HG03521 (cell line): ENCODE measurements at regions not wholly inside any gene's neighbourhood (a gene's known extent, or its start where the extent isn't known, plus 50 kb on each side); places are given as distances from the start of the nearest gene placed in this dataset.

Source experiments
- ATAC-seq: cut with Tn5 transposase; IDR thresholded peaks from one replicate; pipeline ENCODE4 v1.9.1; 2021; ENCODE audit warnings: mild to moderate bottlenecking, moderate library complexity; ENCODE audit not compliant: unreplicated experiment

DNA sequence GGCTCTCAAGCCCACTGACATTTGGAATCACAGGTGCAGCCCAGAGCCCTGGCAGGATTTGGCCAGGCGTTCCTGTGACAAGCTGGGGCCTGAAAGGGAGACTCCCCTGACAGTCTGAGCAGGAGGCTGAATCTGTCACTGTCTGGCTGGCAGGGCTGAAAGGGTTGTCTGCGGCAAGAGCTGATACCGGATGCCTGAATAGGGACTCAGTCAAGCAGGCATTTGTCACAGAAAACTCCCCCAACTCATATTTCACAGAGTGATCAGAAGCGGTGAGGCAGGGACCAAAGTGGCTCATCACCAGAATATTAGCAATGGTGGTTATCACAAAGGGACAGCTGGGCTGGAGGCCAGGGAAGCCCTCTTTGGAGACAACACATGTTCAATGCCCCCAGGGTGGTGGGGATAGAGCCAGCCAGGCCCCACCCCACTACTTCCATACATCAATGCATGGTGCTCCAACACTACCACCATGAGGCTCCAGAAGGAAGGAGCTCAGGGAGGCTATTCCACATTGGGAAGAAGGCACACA is 295.5 kb downstream of the DTWD2 start:
- ATAC-seq = no peak

DNA sequence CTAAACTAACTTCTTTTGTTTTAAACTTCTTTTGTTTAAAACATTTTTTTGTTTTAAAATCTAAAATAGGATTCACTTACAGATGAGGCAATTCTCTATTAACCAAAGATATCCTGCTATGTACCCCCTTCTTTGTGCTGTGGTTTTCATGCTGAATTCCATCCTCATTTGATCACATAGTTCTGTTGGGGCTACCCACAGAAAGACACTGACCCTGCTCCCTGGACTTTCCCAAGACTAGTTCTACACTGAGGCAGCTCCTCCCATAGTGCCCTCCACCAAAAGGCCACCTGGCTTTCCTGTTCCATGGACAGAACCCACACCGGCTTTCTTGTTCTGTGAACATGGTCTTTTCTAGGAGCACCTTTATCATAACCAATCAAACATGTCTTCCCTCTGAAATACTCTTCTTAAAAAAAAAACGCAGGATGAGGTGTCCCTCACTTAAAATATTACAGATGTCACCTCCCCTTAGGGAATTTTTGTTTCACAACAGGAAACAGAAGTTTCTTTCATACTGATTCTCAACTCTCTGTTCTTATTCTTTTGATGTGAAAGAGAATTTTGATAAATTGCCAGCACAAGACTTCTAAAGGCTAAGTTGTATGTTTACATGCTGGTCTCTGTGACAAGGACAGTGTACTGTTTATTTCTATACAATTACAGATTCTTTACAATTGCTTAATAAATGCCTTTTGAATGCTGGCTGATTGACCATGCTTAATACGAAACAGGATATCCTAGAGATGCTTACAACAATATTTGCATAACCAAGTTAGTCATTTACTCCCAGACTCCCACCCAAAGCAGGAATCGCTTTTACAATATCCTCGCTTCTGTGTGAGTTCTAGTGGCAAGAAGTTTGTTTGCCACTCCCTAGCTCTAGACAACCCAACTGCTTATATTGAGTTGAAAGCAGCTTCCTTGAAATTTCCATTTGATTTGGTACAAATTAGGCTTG is 300.4 kb downstream of the DTWD2 start:
- ATAC-seq = no peak

DNA sequence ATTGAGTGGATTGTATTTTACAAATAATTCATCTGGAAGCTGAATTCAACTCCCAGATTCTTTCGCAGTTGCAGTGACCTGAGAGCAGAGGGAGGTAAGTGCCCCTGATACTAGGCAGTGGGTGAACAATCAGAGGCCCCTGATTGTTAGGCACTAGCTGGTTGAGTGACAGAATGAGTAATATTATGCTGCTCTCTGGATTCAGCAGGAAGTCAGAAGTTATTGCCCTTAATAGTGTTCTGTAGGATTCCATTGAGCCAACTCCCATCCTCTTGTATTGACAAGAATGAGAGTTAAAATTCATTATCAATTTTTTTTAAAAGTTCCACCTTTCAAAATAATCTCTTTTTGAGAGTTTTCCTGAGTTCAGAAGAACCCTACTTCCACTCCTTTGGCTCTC is 301.2 kb downstream of the DTWD2 start:
- ATAC-seq = no peak

DNA sequence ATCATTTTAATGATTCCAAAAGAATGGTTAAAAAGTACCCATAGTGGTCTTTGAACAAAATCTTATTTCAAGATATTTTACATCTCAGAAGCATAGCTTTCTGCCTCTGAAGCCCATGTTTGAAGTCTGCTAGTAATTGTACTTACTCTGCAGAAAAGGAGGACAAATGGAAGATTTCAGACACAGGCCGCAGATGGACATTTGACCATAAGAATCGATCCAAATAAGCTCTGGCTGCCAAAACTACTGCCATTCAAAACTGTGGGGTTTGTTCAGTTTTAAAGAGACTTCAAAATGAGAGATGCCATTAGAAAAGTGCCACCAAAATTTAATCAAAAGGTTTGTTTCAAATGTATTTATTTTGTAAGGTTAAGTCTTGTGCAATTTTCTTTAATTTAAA is 306.7 kb downstream of the DTWD2 start:
- no peak for ATAC-seq

DNA sequence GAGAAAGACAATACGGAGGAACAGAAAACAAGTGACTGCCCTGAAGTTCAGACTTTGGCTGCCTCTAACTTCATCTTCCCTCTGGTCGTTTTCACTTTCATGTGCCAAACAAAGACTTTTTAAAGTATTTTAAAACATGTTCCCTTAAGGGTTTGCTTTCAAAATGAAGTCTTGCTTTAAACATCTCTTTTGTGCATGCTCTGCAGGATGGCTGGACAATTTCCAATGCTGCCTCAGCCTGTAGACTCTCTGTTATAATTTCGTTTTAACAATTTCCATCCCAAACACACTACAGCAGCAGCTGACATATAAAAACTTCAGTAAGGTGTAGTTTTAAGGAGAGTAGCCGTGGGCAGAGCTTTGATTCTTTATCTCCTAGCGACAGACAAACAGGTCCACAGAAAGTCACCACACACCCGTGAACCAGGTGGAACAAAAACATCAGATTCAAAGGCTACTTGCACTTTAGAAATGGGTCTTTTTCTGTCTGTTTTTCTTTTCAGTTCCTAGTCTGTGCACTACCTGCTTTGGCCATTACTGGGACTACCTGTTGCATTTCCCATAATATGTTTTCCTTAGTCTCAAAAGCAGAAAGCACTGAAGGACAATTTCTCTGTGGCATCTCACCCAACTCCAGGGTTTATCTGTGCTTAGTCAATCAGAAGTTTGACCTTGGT is 308.9 kb downstream of the DTWD2 start:
- no peak for ATAC-seq

DNA sequence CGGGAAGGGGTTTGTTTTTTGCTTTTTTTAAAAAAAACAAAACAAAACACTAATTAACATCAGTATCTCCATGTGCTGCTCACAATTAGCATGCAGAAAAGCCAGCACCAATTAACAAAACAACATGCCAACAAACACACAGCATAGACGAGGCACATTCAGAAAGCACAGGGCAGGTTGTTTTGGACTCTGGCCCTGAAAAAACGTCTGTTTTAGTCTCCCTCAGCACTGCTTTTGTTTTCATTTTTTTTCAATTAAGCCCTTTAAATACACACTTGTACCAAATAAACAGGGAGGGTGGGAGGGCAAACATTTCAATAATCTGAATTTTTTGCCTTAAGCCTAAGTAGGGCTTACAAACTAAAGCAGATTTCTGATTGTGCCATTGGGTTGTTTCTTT is 309.6 kb downstream of the DTWD2 start:
- no peak for ATAC-seq

DNA sequence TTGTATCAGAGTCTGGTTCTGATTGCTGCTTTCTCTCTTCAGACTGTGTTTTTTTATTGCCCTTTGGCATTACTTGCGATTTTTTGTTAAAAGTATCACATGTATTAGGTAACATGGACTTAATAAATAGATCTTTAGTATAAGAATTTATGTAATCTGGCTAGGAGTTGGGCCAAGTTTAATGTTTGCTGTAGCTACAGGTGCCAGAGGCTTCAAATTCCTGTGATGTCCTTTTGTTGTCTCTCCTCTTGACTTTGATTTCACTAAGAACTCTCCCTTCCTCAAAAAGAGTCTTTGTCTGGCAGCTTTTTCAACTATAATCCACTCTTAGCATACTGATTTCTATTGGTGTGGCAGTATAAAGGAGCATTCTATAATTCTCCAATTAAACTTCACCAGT is 313.1 kb downstream of the DTWD2 start:
- no peak for ATAC-seq

DNA sequence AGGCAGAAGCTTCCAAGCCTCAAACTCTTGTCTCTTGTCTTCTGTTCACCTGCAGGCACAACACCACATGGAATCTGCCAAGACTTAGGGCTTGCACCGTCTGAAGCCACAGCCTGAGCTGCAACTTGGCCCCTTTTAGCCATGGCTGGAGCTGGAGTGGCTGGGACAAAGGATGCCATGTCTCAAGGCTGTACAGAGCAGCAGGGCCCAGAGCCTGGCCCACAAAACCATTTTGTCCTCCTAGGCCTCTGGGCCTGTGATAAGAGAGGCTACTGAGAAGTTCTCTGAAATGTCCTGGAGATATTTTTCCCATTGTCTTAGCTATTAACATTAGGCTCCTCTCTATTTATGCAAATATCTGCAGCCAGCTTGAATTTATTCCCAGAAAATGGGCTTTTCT is 330.8 kb downstream of the DTWD2 start:
- ATAC-seq = no peak

DNA sequence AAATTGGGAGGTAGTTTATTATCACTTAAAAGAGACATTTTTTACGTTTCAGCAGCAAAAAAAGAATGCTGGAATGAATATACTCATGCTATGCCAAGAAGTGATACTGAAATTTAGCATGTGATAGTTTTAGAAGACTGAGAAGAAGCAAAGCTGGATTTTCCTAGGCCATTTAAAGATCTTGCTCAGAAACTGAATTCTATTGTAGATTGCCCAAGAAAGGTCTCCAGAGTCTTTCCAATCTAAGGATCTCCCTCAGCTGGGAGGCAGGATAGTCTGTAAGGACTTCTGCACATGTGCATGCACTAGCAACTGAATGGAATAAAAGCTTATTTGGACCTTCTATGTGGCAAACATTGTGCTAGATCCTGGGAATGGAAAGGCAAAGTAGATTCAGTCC is 334.5 kb downstream of the DTWD2 start:
- no peak for ATAC-seq

DNA sequence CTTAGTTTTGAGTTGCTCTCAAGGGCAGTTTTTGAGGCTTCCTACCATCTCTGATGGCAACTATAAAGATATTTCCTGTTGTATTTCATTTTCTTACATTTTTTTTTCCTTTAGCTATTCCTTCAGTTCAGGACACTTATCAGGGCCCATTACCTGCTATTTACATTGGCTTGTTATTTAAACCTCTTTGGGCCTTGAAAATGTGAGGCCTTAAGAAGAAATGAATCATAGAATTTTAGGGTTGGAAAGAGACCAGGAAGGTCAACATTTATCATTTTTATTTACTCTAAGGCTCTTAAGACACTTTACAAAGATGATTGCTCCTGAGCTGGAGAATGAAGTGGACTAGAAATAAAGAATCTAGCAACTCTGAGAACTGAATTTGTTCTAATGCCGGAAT is 335.2 kb downstream of the DTWD2 start:
- no peak for ATAC-seq

DNA sequence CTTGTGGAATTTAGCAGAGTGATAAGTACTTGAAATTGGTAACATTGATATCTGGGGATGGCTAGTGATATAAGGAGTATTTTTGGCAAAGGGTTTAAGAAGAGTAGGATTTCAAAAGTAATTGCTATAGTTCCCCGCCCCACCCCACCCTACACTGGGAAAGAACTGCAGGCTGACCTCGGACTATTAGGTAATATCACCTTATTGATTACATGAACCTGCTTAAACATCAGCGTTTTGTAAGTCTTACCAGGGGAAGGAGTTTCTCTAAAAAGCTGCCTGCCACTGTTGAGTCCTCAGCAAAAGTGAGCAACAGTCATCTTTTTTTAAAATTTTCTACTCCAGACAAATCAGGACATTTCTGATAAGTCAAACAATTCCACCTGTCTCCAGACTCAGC is 337.3 kb downstream of the DTWD2 start:
- ATAC-seq = no peak

DNA sequence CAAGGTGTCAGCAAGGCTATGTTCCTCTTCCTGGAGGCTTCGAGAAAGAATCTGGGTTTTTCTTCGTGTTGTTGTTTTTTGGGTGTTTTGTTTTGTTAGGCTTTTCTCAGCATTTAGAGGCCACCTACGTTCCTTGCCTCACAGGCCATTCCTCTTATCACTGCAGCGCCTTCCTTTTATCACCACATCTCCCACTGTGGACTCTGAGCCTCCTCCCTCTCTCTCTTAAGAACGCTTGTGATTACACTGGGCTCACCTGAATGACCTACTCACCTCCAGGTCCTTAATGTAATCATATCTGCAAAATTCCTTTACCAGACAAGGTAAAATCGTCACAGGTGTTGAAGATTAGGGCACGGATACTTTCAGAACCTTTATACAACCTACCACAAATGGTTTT is 340.8 kb downstream of the DTWD2 start:
- no peak for ATAC-seq

DNA sequence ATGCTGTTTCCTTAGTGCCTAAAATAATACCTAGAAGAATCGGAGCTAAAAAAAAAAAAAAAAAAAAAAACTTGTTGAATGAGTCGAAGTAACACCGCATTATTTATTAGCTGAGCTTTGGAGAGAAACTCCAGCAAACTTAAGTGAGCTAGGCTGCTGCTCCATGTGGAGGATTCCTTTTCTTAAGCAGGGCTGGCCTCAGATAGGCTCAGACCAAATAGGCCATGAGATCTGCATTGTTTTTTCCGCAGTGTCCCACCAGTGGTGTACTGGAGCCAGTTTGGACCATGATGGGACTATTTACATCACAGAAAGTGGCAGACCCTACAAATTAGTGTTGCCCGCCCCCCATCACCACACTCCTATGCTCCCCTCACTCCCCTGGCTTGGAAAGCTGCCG is 341.4 kb downstream of the DTWD2 start:
- ATAC-seq = no peak

DNA sequence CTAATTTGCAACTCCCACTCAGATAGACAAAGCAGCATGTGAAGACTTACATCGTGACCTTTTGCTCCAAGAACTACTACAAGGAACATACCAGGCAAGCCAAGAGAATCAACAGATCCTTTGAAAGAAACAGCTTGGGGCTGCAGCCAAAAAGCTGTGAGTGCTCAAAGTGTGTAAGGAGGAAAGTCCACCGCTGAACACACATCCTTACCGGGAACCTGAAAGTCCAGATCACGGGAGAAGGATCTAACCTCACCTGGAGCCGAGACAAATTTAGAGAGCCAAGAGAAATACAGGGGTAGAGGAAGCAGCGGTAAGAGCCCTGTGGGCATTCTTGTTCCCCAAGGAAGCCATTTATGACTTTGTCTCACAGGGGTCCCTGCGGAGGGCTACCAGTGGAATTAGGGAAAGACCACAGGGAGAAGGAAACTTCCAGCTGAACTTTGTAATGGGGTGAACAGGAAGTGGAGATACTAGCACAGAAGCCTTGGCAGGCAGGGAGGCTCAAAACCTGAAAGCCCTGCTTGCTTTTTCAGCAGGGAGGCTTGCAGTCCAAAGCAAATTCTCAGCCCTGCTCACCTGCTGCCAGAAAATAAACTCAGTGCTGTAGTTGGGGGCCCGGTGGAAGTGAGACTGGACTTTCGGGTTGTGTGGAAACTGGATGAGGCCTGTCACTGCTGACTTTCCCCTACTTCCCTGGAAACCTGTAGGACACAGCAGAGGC is 350.2 kb downstream of the DTWD2 start:
- no peak for ATAC-seq

DNA sequence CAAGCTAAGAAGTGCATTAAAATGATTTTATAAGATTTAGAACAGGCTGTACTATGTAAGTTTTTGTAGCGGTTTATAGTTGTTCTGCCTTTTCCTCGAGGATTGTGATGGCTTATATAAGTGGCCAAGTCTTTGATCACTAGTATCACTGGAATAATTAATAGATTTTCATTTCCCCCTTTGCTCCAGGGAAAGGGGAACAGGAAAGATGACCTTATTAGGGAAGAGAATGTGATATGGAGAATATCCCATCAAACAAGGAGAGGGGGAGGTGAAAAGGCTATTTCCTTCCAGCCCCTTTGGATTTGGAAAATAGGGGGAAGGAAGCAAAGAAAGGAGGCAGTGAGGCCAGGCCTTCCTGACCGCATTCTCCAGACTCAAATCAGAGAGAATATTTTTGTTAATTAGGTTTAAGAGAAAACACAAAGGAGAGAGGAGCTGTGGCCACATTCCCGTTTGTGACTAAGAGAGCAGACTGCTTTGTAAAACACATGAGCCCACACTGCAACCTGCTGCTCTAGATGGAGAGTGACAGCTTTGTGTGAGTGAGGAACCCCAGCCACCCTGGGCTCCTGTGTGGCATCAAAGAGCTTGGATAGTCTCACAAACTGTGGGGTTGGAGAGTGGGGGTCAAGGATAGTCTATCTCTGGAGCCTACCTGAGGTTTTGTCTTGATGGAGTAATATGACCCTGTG is 359.5 kb downstream of the DTWD2 start:
- no peak for ATAC-seq

DNA sequence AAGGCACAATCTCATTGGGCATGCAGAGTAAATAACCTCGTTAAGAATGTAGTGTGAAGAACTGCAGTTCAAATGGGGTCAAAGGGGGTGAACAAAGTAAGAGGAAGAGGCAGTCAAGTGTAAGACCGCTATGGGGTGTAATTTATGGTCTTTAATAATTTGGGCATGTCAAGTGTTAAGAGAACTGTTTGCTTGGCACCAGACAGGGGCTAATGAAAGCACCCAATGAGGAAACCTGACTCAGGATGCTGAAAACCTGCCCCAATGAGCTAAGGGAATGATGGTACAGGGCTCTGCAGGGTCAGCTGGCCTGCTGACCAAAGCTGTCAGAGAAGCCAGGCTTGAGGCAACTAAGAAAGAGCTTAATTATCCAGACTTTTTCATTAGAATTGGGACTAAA is 368.1 kb downstream of the DTWD2 start:
- ATAC-seq = no peak

DNA sequence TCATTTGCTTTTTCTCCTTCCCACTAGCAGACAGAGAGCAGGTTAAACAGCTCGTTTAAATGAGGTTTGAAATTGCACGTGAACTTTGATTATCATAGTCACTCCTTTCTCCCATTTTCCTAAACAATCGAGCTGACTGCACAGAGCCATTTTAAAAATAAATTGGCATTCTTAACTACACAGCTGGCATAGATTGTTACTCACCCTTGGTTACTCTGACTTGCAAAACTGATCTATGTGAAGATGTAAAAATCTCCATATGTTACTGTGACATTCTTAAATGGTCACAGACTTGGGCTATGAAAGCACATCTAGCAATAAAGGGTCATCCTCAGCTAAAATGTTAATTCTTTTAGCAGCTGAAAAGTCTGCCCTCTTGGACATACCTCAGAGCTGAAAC is 368.5 kb downstream of the DTWD2 start:
- ATAC-seq = no peak

DNA sequence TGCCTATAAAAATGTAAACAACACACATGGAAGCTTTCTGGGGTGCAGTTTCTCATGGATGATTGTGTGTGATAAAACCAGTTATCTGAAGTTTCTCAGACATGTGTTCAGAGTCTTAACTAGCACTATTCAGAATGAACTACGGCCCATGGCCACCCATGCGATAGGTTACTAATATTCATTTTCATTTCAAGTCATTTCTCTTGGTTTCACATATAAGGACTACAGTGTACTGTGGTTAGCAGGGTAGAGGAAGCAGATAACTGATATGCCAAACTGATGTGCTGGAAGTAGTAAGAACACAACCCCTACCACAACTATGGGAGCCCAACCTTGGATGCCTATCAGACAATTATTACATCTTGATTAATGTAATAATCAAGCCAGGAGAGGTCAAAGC is 372.1 kb downstream of the DTWD2 start:
- no peak for ATAC-seq

DNA sequence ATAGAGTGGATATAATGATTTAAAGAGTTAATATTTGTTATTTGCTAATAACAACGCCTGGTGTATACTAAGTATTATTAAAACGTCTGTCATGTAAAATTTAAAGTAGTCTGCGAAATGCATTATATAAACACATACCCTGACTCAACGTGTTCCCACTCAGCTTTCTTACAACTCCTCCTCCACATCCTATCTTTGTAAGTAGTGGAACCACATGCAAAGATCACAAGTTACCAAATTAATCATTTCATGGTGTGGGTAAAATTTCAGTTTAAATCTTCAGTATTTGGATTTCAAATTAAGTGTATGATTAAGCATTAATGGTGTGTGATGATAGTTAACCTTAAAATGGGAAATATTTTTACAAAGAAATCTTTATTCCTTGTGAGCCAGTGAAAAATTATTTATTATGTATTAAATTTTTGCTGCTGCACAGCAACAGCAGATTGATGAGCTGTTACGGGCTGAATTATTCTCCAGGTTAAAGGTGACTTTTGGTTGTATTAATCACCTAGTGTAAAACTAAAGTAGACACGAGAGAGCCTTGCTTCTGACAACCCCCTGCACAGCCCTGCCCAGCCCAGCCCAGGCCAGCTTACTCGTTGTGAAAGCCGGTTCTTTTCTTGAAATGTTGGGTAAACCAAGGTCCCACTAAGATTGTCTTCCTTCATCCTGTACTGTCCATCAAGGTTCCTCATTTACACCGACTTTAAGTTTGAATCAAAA is 373.5 kb downstream of the DTWD2 start:
- no peak for ATAC-seq

DNA sequence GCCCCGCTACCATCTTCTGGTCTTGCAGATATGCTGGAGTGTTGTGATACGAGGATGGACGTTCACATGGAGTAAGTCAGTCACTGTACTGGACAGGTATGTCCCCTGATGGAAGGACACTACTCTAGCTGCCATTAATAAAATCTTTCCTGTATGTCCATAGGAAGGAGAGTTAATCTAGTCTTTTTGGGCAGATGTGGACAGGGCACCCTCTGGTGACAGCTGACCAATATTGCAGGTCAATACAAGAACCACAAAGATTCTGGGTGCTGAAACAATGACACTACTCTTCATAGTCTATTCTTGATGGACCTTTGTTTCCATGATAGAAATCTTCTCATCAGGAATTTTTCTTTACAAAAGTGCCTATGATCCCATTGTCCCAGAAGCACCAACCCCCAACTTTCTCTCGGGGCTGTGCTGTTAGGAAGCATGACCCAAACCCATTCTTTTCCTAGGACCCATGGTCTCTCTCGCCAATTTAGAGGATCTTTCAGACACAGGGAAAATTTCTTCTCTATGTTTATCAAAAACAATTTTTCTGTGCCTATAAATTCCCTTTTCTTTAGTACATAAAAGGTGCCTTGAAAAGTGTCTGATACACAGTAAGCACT is 376.9 kb downstream of the DTWD2 start:
- no peak for ATAC-seq
